ENCODE measurements at regions not wholly inside any gene's neighbourhood (a gene's known extent, or its start where the extent isn't known, plus 50 kb on each side); places are given as distances from the start of the nearest gene placed in this dataset.

GRCh38 chr9:118215549-118215948 is 511.3 kb downstream of the TLR4 start:
- DNase-seq = no peak

- DNase-seq = no peak
These were observed 518.2 kb downstream of the TLR4 start for GRCh38 chr9:118222375-118222774.

GRCh38 chr9:118223111-118223510 is 518.9 kb downstream of the TLR4 start:
- DNase-seq = no peak

GRCh38 chr9:118230329-118230728 is 526.1 kb downstream of the TLR4 start:
- DNase-seq = no peak

GRCh38 chr9:118236625-118237024 is 532.4 kb downstream of the TLR4 start:
- no peak for DNase-seq

GRCh38 chr9:118238139-118238538 is 533.9 kb downstream of the TLR4 start:
- DNase-seq = no peak

GRCh38 chr9:118252027-118252426 is 547.8 kb downstream of the TLR4 start:
- DNase-seq = no peak

- DNase-seq = no peak
These were observed 558.0 kb downstream of the TLR4 start for GRCh38 chr9:118262191-118262590.

GRCh38 chr9:118263949-118264348 is 559.7 kb downstream of the TLR4 start:
- no peak for DNase-seq

- no peak for DNase-seq
These were observed 563.8 kb downstream of the TLR4 start for GRCh38 chr9:118268046-118268445.

- DNase-seq = no peak
These were observed 565.4 kb downstream of the TLR4 start for GRCh38 chr9:118269623-118270022.

GRCh38 chr9:118271331-118271730 is 567.1 kb downstream of the TLR4 start:
- no peak for DNase-seq

GRCh38 chr9:118271936-118272335 is 567.7 kb downstream of the TLR4 start:
- DNase-seq = no peak

- DNase-seq = no peak
These were observed 568.8 kb downstream of the TLR4 start for GRCh38 chr9:118273048-118273447.

- no peak for DNase-seq
These were observed 572.6 kb downstream of the TLR4 start for GRCh38 chr9:118276784-118277183.

GRCh38 chr9:118281772-118282171 is 577.6 kb downstream of the TLR4 start:
- DNase-seq = no peak

- no peak for DNase-seq
These were observed 579.3 kb downstream of the TLR4 start for GRCh38 chr9:118283488-118283887.

- no peak for DNase-seq
These were observed 585.9 kb downstream of the TLR4 start for GRCh38 chr9:118290116-118290515.

GRCh38 chr9:118295413-118295812 is 591.2 kb downstream of the TLR4 start:
- DNase-seq = no peak

GRCh38 chr9:118302721-118303120 is 598.5 kb downstream of the TLR4 start:
- DNase-seq = no peak

- DNase-seq = no peak
These were observed 599.0 kb downstream of the TLR4 start for GRCh38 chr9:118303216-118303615.

- DNase-seq = no peak
These were observed 601.1 kb downstream of the TLR4 start for GRCh38 chr9:118305331-118305730.

GRCh38 chr9:118306801-118307200 is 602.6 kb downstream of the TLR4 start:
- no peak for DNase-seq

GRCh38 chr9:118313965-118314364 is 609.8 kb downstream of the TLR4 start:
- no peak for DNase-seq

GRCh38 chr9:118316831-118317343 is 612.7 kb downstream of the TLR4 start:
- DNase-seq = no peak
